GM18870 (cell line): ENCODE measurements at regions not wholly inside any gene's neighbourhood (a gene's known extent, or its start where the extent isn't known, plus 50 kb on each side); places are given as distances from the start of the nearest gene placed in this dataset.
"Not testable (repeated sequence)": the region's sequence is repeated elsewhere in the genome, so short reads cannot be mapped to it uniquely, and the experiment has no call there.

Experiments
- ATAC-seq: cut with Tn5 transposase; IDR thresholded peaks from one replicate; pipeline ENCODE4 v1.9.1; 2021; ENCODE audit warnings: moderate library complexity; ENCODE audit not compliant: unreplicated experiment

DNA sequence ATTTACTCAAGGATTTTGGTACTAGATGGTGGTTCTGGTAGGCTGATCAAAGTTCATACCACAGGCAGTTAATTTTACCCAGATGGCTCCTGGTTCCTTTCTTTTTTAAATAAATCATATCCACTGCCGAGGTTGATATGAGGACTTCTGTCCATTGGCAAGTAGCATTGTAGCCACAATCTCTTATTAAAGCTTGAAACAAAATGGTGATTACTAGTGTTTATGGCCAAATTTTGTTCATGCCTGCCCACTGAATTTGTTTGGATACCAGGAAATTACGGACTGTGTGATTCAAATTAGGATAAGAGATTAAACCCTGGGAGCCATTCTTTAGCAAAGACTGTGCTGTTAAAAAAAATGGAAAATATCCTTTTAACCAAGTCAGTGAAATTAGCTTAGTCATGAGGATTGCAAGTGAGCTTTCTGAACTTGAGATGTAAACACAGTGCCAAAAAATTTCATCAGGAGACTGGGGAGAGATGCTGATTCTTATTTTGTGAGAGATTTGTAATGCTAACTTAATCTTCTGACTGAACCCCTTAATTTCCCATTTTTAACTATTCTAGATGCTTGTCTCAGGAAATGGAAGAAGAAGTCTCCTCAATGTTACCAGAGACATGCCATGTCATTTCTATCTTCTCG lies 893.5 kb upstream of the ADAMTS5 start:
- not testable (repeated sequence) for ATAC-seq

GRCh38 chr21:27858053-27858825 lies 891.4 kb upstream of the ADAMTS5 start:
- not testable (repeated sequence) for ATAC-seq

GRCh38 chr21:27856988-27857387 lies 890.1 kb upstream of the ADAMTS5 start:
- ATAC-seq: not testable (repeated sequence)

DNA sequence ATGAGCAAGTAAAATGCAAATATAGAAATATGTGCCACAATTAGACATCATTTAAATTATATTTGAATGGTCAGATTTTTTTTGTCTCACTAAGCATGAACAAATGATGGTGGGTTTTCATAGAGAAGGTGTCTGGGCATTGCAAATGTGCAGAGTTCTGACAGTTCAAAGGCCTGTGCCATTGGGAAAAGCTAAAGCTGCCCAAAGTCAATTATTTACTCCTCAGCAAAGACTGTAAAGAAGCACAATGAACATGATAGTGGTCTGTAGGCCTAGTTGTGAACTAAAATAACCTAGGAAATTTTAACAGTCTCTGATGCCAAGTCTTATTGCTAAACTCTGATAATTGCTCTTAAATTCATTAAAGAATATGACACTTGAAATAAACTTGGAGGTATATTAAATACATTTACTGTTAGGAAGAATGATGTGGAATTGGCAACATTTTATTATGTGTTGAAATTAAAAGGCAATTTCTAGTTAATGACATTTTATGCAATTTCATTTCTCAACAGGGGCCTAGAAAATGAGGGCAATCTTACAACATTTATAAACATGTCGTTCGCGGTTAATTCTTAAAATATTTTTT lies 874.3 kb upstream of the ADAMTS5 start:
- no peak for ATAC-seq

- ATAC-seq: no peak
Measured at GRCh38 chr21:27840262-27840661, 873.4 kb upstream of the ADAMTS5 start.

GRCh38 chr21:27839512-27840115 lies 872.7 kb upstream of the ADAMTS5 start:
- ATAC-seq: no peak

- no peak for ATAC-seq
Measured at GRCh38 chr21:27838573-27838972, 871.7 kb upstream of the ADAMTS5 start.

DNA sequence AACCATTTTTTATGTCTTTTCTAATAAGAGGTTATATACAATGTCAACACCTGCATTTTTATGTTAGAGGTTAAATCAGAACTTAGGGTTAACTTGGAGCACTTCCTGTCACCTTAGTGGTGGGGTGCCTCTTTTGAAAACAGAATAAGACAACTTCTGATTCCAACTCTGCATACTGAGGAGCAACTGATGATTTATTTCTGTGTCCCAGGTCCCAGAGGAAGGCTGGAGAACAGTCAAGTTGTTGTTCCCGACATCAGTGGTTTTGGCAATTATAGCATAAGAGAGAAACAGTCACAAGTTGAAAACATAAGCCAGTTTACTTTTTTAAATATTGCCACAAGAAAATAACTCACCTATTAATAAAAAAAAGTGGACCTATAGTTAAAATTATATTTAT lies 871.0 kb upstream of the ADAMTS5 start:
- no peak for ATAC-seq

GRCh38 chr21:27833298-27833697 lies 866.4 kb upstream of the ADAMTS5 start:
- no peak for ATAC-seq

- no peak for ATAC-seq
Measured at GRCh38 chr21:27831816-27832569, 865.1 kb upstream of the ADAMTS5 start.

- no peak for ATAC-seq
Measured at GRCh38 chr21:27831177-27831576, 864.3 kb upstream of the ADAMTS5 start.

DNA sequence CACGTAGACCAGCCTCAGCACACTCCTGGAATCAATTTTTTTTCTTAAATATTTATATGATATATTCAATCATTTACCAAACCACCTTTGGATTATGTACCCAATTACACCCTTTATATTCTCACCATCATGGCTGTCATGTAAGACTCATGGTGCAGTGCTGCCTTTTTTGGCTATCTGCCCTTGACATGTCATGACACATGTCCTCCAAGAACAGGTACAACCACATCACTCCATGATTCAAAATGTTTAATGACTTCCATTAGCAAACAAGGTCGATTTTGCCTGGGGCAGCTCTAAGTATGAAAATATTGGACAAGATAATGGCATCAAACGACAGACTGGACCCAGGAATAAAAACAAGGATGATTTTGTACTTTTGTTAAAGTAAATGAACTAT lies 861.1 kb upstream of the ADAMTS5 start:
- ATAC-seq: no peak

- ATAC-seq: no peak
Measured at GRCh38 chr21:27825035-27825434, 858.1 kb upstream of the ADAMTS5 start.

DNA sequence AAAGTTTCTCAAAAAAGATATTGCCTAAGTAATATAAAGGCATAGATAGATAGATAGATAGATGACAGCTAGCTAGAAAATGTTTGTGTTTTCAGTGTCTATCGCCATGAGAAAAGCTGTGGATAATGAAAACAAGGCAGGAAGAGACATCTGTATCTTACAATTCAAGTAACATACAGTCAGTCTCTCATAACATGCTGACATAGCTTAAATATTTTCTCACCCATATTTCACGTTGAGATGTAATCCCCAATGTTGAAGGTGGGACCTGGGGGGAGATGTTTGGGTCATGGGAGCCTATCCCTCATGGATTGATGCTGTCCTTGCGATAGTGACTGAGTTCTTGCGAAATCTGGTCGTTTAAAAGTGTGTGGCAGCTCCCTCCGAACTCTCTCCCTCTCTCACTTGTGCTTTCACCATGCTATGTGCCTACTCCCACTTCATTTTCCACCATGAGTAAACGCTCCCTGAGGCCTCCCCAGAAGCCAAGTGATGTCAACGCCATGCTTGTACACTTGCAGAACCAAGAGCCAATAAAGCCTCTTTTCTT lies 856.8 kb upstream of the ADAMTS5 start:
- no peak for ATAC-seq

DNA sequence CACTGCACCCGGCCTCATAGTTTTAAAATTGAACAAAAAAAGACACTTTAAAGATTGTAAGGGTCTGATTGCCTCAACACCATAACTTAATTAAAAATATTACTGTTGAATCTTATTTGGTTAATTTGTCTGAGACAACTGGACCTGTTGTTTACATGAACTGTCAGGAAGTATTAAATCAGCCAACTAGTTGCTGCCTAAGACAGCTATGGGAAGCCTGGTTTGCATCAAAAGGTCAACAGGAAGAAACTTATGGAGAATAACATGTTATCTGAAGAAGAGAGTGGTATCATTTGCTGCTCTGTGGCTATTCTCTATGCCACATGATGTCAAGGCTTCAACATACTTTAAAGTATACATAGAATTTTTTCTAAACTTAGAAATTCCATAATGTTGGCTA lies 853.5 kb upstream of the ADAMTS5 start:
- no peak for ATAC-seq

GRCh38 chr21:27819299-27819698 lies 852.4 kb upstream of the ADAMTS5 start:
- no peak for ATAC-seq

DNA sequence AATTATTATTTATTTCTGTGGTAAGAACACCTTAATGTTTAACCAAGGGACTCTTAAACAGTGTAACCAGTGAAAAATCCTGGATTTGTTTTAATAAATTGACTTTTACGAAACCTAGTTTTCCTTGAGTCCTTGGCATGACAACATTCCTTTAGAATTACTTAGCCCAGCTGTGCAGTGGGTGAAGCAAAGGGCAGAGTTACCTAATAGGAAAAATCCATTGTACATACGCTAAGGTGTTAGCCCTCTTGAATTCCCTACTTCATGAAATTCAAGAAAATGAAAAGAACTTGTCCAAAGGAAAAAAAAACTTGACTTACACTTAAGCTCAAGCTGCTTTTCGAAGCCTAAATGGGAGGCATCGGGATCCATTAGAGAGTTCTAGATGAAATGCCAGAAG lies 852.0 kb upstream of the ADAMTS5 start:
- ATAC-seq: no peak

DNA sequence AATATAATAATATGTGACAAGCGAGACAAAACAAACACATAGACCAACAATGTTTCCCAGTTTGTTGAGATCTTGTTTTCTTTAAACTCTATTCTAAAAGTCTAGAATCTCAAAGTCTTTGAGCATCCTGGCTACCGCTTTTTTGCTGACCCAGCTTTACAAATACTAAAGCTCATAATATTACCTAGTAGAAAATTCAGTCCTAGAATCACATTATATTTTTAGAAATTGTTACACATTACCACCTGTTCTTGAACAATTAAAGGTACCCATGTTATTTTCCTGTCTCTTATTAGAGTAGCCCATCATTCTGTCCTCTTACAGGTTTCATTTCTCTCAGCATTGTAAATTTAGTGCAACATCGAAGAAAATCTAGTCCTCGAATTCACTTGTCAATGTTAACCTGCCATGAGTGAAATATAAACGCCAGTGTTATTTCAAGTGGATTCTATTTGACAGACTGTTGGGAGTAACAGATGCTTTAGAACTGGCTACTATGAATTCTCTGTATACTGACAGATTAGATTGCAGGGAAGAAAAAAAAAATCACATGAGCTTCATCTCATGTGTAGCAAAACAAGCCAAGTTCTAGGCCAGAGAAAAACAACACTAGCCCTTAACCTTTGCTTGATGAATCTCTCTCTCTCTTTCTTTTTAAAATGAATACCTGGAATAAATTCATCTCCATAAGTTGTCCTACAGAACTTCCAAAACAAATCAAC lies 851.2 kb upstream of the ADAMTS5 start:
- ATAC-seq: no peak

DNA sequence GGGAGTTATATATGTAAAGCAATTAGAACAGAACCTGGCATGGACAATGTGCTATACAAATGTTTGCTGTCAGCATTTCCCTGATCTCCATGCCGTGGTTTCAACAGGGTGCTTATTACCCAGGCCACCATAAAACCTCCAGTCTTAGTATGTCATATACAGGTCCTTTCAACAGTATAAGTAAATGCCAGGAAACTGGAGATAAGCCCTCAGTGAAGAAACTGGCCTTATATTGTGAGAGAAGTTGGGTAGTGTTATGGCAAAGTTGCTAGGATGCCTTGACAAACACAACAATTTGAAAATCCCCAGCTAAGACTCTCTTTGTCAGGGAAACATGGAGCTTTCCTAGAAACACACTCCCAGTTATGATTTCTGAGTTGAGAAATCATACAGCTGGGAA lies 850.2 kb upstream of the ADAMTS5 start:
- ATAC-seq: no peak

GRCh38 chr21:27816301-27816700 lies 849.4 kb upstream of the ADAMTS5 start:
- ATAC-seq: no peak
